ENCODE measurements at regions not wholly inside any gene's neighbourhood (a gene's known extent, or its start where the extent isn't known, plus 50 kb on each side); places are given as distances from the start of the nearest gene placed in this dataset.
"Not testable (repeated sequence)": the region's sequence is repeated elsewhere in the genome, so short reads cannot be mapped to it uniquely, and the experiment has no call there.

- Histone ChIP-seq H3K9ac (ENCODE audit: low read depth, low read length) (no peak overlapping the region), H3K9me3 (ENCODE audit: insufficient read depth, low read depth, low read length) (no peaks in the 10 kb centered on the region), H3K4me1 (ENCODE audit: insufficient read depth, low read length) (no peaks in the 10 kb centered on the region), H3K27ac (ENCODE audit: low read depth, low read length) (no peak overlapping the region), H3K27me3 (ENCODE audit: insufficient read depth, low read length) (no peaks in the 10 kb centered on the region), H3K36me3 (ENCODE audit: insufficient read depth, low read length) (no peaks in the 10 kb centered on the region), H3K4me3 (ENCODE audit: low read length) (no peak overlapping the region)
- 78% methylated on average over 2 of the region's 3 CpGs for WGBS
These were observed 114.7 kb upstream of the DAB2 start for GRCh38 chr5:39539470-39539869.

GRCh38 chr5:39534690-39535089, 109.9 kb upstream of the DAB2 start:
- Histone ChIP-seq H3K9ac (ENCODE audit: low read depth, low read length) (no peak overlapping the region), H3K27ac (ENCODE audit: low read depth, low read length) (no peak overlapping the region), H3K9me3 (ENCODE audit: insufficient read depth, low read depth, low read length) (no peaks in the 10 kb centered on the region), H3K36me3 (ENCODE audit: insufficient read depth, low read length) (no peaks in the 10 kb centered on the region), H3K4me1 (ENCODE audit: insufficient read depth, low read length) (0 out of 2 replicates have a peak, but pooled peaks cover 6% of the 10 kb centered on the region), H3K4me3 (ENCODE audit: low read length) (no peak overlapping the region), H3K27me3 (ENCODE audit: insufficient read depth, low read length) (no peaks in the 10 kb centered on the region)
- 96% methylated on average over 3 of the region's 3 CpGs for WGBS

GRCh38 chr5:39533749-39534148, 109.0 kb upstream of the DAB2 start:
- H3K4me3 ChIP-seq (ENCODE audit: low read length) = no peak overlapping the region
- 75% methylated on average over 3 of the region's 3 CpGs for whole genome bisulfite sequencing
- no peak overlapping the region for H3K9ac ChIP-seq (ENCODE audit: low read depth, low read length)
- no peak overlapping the region for H3K27ac ChIP-seq (ENCODE audit: low read depth, low read length)
- no peaks in the 10 kb centered on the region for H3K9me3 ChIP-seq (ENCODE audit: insufficient read depth, low read depth, low read length)
- H3K36me3 ChIP-seq (ENCODE audit: insufficient read depth, low read length) = no peaks in the 10 kb centered on the region
- H3K4me1 ChIP-seq (ENCODE audit: insufficient read depth, low read length) = 0 out of 2 replicates have a peak, but pooled peaks cover 6% of the 10 kb centered on the region
- H3K27me3 ChIP-seq (ENCODE audit: insufficient read depth, low read length) = no peaks in the 10 kb centered on the region

GRCh38 chr5:39532511-39532910, 107.7 kb upstream of the DAB2 start:
- Histone ChIP-seq H3K9me3 (ENCODE audit: insufficient read depth, low read depth, low read length) (no peaks in the 10 kb centered on the region), H3K4me1 (ENCODE audit: insufficient read depth, low read length) (peaks cover 9% of the 10 kb centered on the region; the same call in 1 of the 2 replicates), H3K27ac (ENCODE audit: low read depth, low read length) (no peak overlapping the region), H3K9ac (ENCODE audit: low read depth, low read length) (no peak overlapping the region), H3K36me3 (ENCODE audit: insufficient read depth, low read length) (no peaks in the 10 kb centered on the region), H3K27me3 (ENCODE audit: insufficient read depth, low read length) (no peaks in the 10 kb centered on the region), H3K4me3 (ENCODE audit: low read length) (no peak overlapping the region)

- Histone ChIP-seq H3K9me3 (ENCODE audit: insufficient read depth, low read depth, low read length) (no peaks in the 10 kb centered on the region), H3K4me1 (ENCODE audit: insufficient read depth, low read length) (peaks cover 16% of the 10 kb centered on the region; the same call in 1 of the 2 replicates), H3K9ac (ENCODE audit: low read depth, low read length) (no peak overlapping the region), H3K4me3 (ENCODE audit: low read length) (no peak overlapping the region), H3K27me3 (ENCODE audit: insufficient read depth, low read length) (no peaks in the 10 kb centered on the region), H3K36me3 (ENCODE audit: insufficient read depth, low read length) (no peaks in the 10 kb centered on the region), H3K27ac (ENCODE audit: low read depth, low read length) (no peak overlapping the region)
These were observed 106.5 kb upstream of the DAB2 start for GRCh38 chr5:39531306-39531705.

- Histone ChIP-seq H3K9me3 (ENCODE audit: insufficient read depth, low read depth, low read length) (no peaks in the 10 kb centered on the region), H3K4me1 (ENCODE audit: insufficient read depth, low read length) (peaks cover 14% of the 10 kb centered on the region; the same call in 1 of the 2 replicates), H3K27me3 (ENCODE audit: insufficient read depth, low read length) (no peaks in the 10 kb centered on the region), H3K27ac (ENCODE audit: low read depth, low read length) (peak overlapping the region; percentile 62; the same call in 1 of the 2 replicates), H3K4me3 (ENCODE audit: low read length) (no peak overlapping the region), H3K36me3 (ENCODE audit: insufficient read depth, low read length) (no peaks in the 10 kb centered on the region), H3K9ac (ENCODE audit: low read depth, low read length) (no peak overlapping the region)
- WGBS = 54% methylated on average over 4 of the region's 7 CpGs
These were observed 102.2 kb upstream of the DAB2 start for GRCh38 chr5:39526914-39527477.

- H3K4me1 ChIP-seq (ENCODE audit: insufficient read depth, low read length) = peaks cover 14% of the 10 kb centered on the region; the same call in 1 of the 2 replicates
- not testable (repeated sequence) for H3K27ac ChIP-seq (ENCODE audit: low read depth, low read length); H3K9me3 ChIP-seq (ENCODE audit: insufficient read depth, low read depth, low read length); H3K36me3 ChIP-seq (ENCODE audit: insufficient read depth, low read length); H3K9ac ChIP-seq (ENCODE audit: low read depth, low read length); H3K4me3 ChIP-seq (ENCODE audit: low read length); H3K27me3 ChIP-seq (ENCODE audit: insufficient read depth, low read length)
- 92% methylated on average over 7 of the region's 7 CpGs for WGBS
These were observed 101.0 kb upstream of the DAB2 start for GRCh38 chr5:39525781-39526180.

GRCh38 chr5:39525271-39525670, 100.5 kb upstream of the DAB2 start:
- Histone ChIP-seq H3K9me3 (ENCODE audit: insufficient read depth, low read depth, low read length) (no peaks in the 10 kb centered on the region), H3K4me3 (ENCODE audit: low read length) (no peak overlapping the region), H3K27me3 (ENCODE audit: insufficient read depth, low read length) (no peaks in the 10 kb centered on the region), H3K36me3 (ENCODE audit: insufficient read depth, low read length) (no peaks in the 10 kb centered on the region), H3K4me1 (ENCODE audit: insufficient read depth, low read length) (peaks cover 14% of the 10 kb centered on the region; the same call in 1 of the 2 replicates), H3K27ac (ENCODE audit: low read depth, low read length) (no peak overlapping the region), H3K9ac (ENCODE audit: low read depth, low read length) (no peak overlapping the region)
- 93% methylated on average over 2 of the region's 2 CpGs for WGBS

GRCh38 chr5:39523821-39524220, 99.0 kb upstream of the DAB2 start:
- H3K4me1 ChIP-seq (ENCODE audit: insufficient read depth, low read length) = peaks cover 26% of the 10 kb centered on the region
- H3K27me3 ChIP-seq (ENCODE audit: insufficient read depth, low read length) = no peaks in the 10 kb centered on the region
- WGBS = 95% methylated on average over 4 of the region's 4 CpGs

GRCh38 chr5:39521940-39522590, 97.3 kb upstream of the DAB2 start:
- 95% methylated on average over 4 of the region's 4 CpGs for WGBS

More at GRCh38 chr5:39523821-39524220, 99.0 kb upstream of the DAB2 start:
- no peaks in the 10 kb centered on the region for H3K9me3 ChIP-seq (ENCODE audit: insufficient read depth, low read depth, low read length)
- H3K27ac ChIP-seq (ENCODE audit: low read depth, low read length) = no peak overlapping the region
- H3K4me3 ChIP-seq (ENCODE audit: low read length) = no peak overlapping the region
- H3K36me3 ChIP-seq (ENCODE audit: insufficient read depth, low read length) = no peaks in the 10 kb centered on the region
- no peak overlapping the region for H3K9ac ChIP-seq (ENCODE audit: low read depth, low read length)

GRCh38 chr5:39521098-39521860, 96.5 kb upstream of the DAB2 start:
- Histone ChIP-seq H3K36me3 (ENCODE audit: insufficient read depth, low read length) (no peaks in the 10 kb centered on the region), H3K4me3 (ENCODE audit: low read length) (no peak overlapping the region), H3K27ac (ENCODE audit: low read depth, low read length) (no peak overlapping the region), H3K9me3 (ENCODE audit: insufficient read depth, low read depth, low read length) (no peaks in the 10 kb centered on the region), H3K9ac (ENCODE audit: low read depth, low read length) (no peak overlapping the region), H3K4me1 (ENCODE audit: insufficient read depth, low read length) (peaks cover 34% of the 10 kb centered on the region), H3K27me3 (ENCODE audit: insufficient read depth, low read length) (no peaks in the 10 kb centered on the region)
- 83% methylated on average over 2 of the region's 2 CpGs for WGBS

More at GRCh38 chr5:39521940-39522590, 97.3 kb upstream of the DAB2 start:
- H3K9ac ChIP-seq (ENCODE audit: low read depth, low read length) = no peak overlapping the region
- no peaks in the 10 kb centered on the region for H3K27me3 ChIP-seq (ENCODE audit: insufficient read depth, low read length)
- peaks cover 36% of the 10 kb centered on the region for H3K4me1 ChIP-seq (ENCODE audit: insufficient read depth, low read length)
- no peaks in the 10 kb centered on the region for H3K36me3 ChIP-seq (ENCODE audit: insufficient read depth, low read length)
- H3K27ac ChIP-seq (ENCODE audit: low read depth, low read length) = no peak overlapping the region
- no peaks in the 10 kb centered on the region for H3K9me3 ChIP-seq (ENCODE audit: insufficient read depth, low read depth, low read length)
- H3K4me3 ChIP-seq (ENCODE audit: low read length) = no peak overlapping the region
